DMS 273 (cell line): ENCODE measurements at regions not wholly inside any gene's neighbourhood (a gene's known extent, or its start where the extent isn't known, plus 50 kb on each side); places are given as distances from the start of the nearest gene placed in this dataset.
"Not testable (repeated sequence)": the region's sequence is repeated elsewhere in the genome, so short reads cannot be mapped to it uniquely, and the experiment has no call there.

Source experiments
- DNase-seq: peaks from one replicate; lab custom pipeline; 2025; ENCODE audit not compliant: unreplicated experiment; lab: John Stamatoyannopoulos, UW

- DNase-seq = no peak
Measured at GRCh38 chr6:17182961-17183360, 81.1 kb downstream of the STMND1 start.

DNA sequence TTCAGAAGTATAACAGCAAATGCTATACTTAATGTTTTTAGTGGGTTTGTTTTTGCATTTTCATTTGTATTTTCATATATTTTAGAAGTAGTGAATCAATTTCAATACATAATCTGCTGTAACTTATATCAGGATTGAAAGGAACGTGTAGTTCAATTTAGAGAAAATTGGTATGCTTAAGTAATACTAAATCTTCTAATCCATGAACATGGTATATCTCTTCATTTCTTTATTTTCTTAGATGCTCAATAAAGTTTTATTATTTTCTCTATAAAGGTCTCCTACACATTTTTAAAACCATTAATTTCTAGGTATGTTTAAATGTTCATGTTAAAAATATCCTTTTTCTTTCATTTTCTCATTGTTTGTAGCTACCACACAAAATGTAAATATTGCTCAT lies 85.1 kb downstream of the STMND1 start:
- no peak for DNase-seq

- DNase-seq = no peak
Measured at GRCh38 chr6:17193106-17193775, 87.9 kb upstream of the RBM24 start.

GRCh38 chr6:17197607-17198006 lies 83.6 kb upstream of the RBM24 start:
- DNase-seq = no peak

DNA sequence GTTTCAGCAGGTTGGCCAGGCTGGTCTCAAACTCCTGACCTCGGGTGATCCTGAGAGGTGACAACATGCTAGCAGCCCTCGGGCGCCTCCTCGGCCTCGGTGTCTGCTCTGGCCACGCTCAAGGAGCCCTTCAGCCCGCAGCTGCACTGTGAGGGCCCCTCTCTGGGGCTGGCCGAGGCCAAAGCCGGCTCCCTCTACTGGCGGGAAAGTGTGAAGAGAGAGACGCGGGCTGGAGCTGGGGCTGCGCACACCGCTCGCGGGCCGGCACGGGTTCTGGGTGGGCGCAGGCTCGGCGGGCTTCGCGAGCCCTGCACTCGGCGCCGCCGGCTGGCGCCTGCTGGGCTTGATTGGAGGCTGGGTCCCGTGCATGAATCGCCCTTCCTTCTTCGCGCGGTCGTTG lies 80.8 kb upstream of the RBM24 start:
- no peak for DNase-seq

DNA sequence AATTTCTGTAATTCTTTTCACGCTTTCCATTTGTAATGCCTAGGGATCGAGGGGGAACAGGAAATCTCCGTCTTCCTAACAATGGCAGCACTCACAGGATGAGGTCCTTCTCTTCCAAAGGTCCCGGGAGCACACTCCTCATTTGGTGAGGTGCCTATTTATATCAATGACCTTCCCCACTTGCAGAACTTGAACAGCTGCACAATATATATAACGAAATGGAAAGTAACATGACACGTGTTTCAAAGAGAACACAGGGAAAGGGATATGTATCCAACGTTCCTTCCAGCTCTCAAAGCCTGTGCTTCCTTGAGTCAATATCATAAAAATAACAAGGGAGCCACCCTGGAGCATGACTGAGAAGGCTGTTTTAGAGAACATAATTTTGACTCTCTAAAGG lies 78.6 kb upstream of the RBM24 start:
- peak; percentile 7 for DNase-seq

- DNase-seq = no peak
Measured at GRCh38 chr6:17204533-17204932, 76.6 kb upstream of the RBM24 start.

DNA sequence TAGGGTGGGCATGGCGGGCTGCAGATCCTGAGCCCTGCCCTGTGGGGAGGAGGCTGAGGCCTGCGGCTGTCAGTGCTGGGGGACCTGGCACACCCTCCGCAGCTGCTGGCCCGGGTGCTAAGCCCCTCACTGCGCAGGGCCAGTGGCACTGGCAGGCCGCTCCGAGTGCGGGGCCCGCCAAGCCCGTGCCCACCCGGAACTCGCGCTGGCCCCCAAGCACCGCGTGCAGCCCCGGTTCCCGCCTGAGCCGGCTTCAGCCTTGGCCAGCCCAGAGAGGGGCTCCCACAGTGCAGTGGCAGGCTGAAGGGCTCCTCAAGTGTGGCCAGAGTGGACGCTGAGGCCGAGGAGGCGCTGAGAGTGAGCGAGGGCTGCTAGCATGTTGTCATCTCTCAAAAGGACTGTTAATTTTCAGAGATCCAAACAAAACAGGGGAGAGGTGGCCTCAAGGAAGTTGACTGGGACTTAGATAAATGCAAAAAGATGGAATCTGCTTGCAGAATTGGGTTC lies 74.5 kb upstream of the RBM24 start:
- DNase-seq = no peak

GRCh38 chr6:17207281-17207680 lies 73.9 kb upstream of the RBM24 start:
- DNase-seq = peak; percentile 80

DNA sequence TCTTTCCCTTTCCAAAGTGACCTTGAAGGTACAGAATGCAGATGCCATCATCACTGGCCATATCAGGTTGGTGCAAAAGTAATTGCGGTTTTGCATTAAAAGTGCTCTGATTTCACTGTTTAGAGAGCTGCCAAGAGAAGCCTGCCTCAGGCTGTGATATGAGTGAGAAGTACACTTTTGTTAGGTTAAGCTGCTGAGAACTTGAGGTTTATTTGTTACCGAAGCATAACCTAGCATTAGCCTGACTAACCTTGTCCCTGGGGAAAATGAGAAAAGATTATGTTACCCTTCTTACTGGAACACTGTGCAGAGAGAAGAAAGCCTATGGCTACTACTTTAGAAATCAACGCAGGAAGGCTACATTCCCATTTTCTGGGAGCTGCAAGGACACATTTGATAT lies 70.5 kb upstream of the RBM24 start:
- no peak for DNase-seq

GRCh38 chr6:17211101-17211500 lies 70.1 kb upstream of the RBM24 start:
- DNase-seq = no peak

DNA sequence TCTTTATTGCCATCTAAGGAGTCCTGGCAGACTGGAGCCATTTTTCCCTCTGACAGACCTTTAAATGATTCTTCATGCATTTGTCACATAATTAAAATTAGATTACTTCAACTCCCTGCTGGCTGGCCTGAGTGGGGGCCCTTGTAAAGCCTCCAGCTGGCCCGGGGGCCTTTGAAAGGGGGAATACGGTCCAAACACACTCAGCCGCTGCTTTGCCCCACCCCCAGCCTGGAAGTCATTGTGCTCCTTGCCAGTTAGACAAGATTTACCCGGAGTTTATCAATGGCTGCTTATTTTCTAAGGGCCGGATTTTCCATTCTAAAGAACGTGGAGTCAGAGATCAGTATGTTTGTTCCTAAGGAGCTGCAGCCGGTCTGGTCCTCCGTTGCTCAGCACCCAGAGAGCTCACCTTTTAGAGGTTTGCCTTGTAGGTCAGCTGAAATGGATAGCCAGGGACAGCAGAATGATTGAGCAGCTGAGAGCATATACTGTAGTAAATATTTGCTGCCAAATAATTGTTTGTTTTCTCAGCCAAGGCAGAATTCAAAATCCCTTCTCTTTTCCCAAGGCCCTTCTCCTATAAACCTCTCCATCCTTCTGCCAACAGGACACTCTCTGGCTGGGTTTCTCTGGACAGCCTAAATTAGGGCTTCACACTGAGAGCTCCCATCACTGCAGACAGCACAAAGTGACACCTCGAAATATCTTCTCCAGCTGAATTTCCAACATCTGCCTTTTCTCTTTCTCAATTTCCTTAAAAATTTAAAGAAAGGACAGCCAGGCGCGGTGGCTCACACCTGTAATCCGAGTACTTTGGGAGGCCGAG lies 68.4 kb upstream of the RBM24 start:
- DNase-seq = peak; percentile 49

GRCh38 chr6:17214106-17214505 lies 67.1 kb upstream of the RBM24 start:
- DNase-seq = no peak

DNA sequence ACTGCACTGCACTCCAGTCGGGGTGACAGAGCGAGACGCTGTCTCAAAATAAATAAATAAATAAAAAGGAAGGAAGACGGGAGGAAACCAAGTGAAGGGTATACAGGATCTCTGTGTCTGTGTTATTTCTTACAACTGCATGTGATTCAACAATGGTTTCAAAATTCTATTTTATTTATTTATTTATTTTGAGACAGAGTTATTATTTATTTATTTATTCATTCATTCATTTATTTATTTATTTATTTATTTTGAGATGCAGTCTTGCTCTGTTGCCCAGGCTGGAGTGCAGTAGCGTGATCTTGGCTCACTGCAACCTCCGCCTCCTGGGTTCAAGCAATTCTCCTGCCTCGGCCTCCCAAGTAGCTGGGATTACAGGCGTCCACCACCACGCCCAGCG lies 64.2 kb upstream of the RBM24 start:
- DNase-seq = not testable (repeated sequence)

- no peak for DNase-seq
Measured at GRCh38 chr6:17218023-17218748, 63.0 kb upstream of the RBM24 start.

GRCh38 chr6:17218749-17219093 lies 62.4 kb upstream of the RBM24 start:
- no peak for DNase-seq

DNA sequence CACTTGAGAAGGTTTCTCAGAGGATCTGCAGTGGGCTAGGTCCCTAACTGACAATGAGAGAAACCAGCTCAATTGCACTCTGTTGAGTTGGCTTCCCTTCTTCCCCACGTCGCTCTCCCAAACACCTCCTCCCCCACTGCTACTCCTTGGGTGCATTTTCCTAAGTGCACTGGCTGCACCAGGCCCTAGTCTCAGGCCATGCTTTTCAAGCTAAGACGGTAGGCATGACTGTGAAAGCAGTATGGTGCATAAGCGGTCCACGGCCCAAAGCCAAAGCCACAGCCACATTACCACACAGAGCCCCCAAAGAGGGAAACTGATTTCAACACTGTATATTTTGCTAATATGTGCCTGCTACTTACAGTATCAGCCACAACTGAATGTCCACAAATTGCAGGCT lies 62.1 kb upstream of the RBM24 start:
- DNase-seq = no peak

DNA sequence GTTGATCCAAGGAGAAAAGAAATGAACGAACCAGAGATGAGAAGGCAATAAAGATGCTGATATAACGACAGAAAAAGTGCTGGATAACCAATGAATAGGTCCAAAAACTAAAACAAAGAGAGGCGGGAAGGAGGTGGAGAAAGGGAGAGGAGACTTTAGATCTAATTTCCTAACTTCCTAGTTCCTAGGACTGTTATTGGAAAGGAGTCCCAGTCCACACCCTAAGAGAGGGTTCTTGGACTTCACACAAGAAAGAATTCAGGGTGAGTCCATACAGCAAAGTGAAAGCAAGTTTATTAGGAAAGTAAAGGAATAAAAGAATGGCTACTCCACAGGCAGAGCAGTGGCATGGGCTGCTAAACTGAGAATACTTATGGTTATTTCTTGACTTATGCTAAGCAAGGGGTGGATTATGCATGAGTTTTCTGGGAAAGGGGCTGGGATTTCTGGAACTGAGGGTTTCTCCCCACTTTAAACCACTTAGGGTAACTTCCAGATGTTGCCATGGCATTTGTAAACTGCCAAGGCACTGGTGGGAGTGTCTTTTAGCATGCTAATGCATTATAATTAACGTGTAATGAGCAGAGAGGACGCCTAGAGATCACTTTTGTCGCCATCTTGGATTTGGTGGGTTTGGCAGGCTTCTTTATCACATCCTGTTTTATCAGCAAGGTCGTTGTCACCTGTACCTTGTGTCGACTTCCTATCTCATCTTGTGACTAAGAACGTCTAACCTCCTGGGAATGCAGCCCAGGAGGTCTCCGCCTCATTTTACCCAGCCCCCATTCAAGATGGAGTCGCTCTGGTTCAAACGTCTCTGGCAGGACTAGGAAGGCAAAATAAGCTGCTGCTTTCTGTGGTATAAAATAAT lies 60.9 kb upstream of the RBM24 start:
- DNase-seq = no peak

- no peak for DNase-seq
Measured at GRCh38 chr6:17224056-17224455, 57.1 kb upstream of the RBM24 start.

- not testable (repeated sequence) for DNase-seq
Measured at GRCh38 chr6:17224501-17224900, 56.7 kb upstream of the RBM24 start.
